GM12878 (cell line): ENCODE measurements at regions not wholly inside any gene's neighbourhood (a gene's known extent, or its start where the extent isn't known, plus 50 kb on each side); places are given as distances from the start of the nearest gene placed in this dataset.
A peak's percentile ranks its signal among the peaks of the same experiment; 100 is the strongest.

Experiments
- ATF2 ChIP-seq: IDR thresholded peaks from 2 replicates; pipeline ENCODE4 v1.6.1; 2012; ENCODE audit warnings: low read length, inconsistent platforms
- BHLHE40 ChIP-seq, 2 experiments: fragments of 450-650 bp in 1 of 2; IDR thresholded peaks; 2 replicates each; pipeline ENCODE4 v1.6.1; 2011 to 2017; ENCODE audit warnings: low read depth in 2 of 2, borderline replicate concordance in 1 of 2, improper control_type of control experiment in 1 of 2, low read length in 1 of 2, mild to moderate bottlenecking in 1 of 2
- CHD1 ChIP-seq: IDR thresholded peaks from 2 replicates; pipeline ENCODE4 v1.6.1; 2012; ENCODE audit warnings: low read depth, low read length, improper control_type of control experiment
- EZH2 ChIP-seq: IDR thresholded peaks from 2 replicates; pipeline ENCODE4 v1.6.1; 2012; ENCODE audit warnings: low read depth, mild to moderate bottlenecking, control low read depth, inconsistent platforms, low read length, borderline replicate concordance; ENCODE audit not compliant: control insufficient read depth
- FOXK2 ChIP-seq: fragments of 450-650 bp; IDR thresholded peaks from 2 replicates; pipeline ENCODE4 v1.6.1; 2017; ENCODE audit warnings: mild to moderate bottlenecking, moderate library complexity
- SIX5 ChIP-seq: IDR thresholded peaks from 2 replicates; pipeline ENCODE4 v1.6.1; 2011; ENCODE audit warnings: mild to moderate bottlenecking, low read depth, low read length, moderate library complexity; ENCODE audit not compliant: severe bottlenecking
- SMAD1 ChIP-seq: fragments of 450-650 bp; IDR thresholded peaks from 2 replicates; pipeline ENCODE4 v1.6.1; 2018; ENCODE audit warnings: mild to moderate bottlenecking, low read depth; ENCODE audit not compliant: partially characterized antibody
- SMC3 ChIP-seq: IDR thresholded peaks from 2 replicates; pipeline ENCODE4 v1.6.1; 2011; ENCODE audit warnings: low read length, improper control_type of control experiment, borderline replicate concordance
- TCF3 ChIP-seq: IDR thresholded peaks from 2 replicates; pipeline ENCODE4 v1.6.1; 2012; ENCODE audit warnings: low read depth, mild to moderate bottlenecking, low read length, borderline replicate concordance; ENCODE audit not compliant: insufficient read depth
- TF ChIP-seq, protein P1 (sequence below): fragments of 450-650 bp; formaldehyde crosslinking; IDR thresholded peaks from 2 replicates; pipeline ENCODE4 v1.4.0; 2022; ENCODE audit warnings: mild to moderate bottlenecking, moderate library complexity
- TF ChIP-seq, protein P2 (sequence below): fragments of 450-650 bp; IDR thresholded peaks from 2 replicates; pipeline ENCODE4 v1.6.1; 2017; ENCODE audit warnings: mild to moderate bottlenecking, moderate library complexity
- TF ChIP-seq, protein P3 (sequence below): fragments of 450-650 bp; IDR thresholded peaks from 2 replicates; pipeline ENCODE4 v1.6.1; 2017; ENCODE audit warnings: mild to moderate bottlenecking, moderate library complexity

DNA sequence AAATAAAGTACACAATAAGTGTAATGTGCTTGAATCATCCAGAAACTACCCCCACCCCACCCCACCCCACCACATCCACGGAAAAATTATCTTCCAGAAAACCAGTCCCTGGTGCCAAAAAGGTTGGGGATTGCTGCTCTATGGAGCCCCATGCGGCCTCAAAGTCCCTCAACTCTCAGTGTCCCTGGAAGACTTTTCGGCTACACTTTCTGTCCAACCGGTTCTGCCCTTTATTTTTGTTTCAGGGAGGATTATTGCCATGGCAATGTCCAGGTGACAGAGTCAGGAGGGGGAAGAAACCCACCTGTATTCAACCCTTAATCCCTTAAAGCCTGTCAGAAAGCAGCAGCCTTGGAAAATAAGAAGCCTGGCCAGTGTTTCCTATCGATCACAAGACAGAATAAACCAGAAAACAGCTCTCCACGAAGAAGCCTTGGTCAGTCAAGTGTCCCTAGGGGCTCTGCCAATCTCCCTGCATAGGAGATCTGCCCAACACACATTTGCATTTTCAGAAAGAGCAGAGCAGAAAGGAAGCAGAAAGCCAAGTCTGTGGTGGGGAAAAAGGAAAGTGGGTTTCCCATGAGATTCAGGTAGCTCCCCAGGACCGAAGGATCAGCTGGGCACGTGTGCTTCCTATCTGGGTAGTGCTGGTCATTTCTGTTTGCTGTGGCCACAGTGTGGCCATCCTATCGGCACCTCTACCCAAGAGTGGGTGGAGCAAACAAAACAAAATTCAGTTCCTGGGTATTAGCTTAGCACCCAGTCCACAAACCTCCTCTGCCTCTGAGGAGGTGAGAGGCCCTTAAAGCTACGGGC is 342.7 kb downstream of the SOX9 start (continued):
- TF ChIP-seq, protein P1, sequence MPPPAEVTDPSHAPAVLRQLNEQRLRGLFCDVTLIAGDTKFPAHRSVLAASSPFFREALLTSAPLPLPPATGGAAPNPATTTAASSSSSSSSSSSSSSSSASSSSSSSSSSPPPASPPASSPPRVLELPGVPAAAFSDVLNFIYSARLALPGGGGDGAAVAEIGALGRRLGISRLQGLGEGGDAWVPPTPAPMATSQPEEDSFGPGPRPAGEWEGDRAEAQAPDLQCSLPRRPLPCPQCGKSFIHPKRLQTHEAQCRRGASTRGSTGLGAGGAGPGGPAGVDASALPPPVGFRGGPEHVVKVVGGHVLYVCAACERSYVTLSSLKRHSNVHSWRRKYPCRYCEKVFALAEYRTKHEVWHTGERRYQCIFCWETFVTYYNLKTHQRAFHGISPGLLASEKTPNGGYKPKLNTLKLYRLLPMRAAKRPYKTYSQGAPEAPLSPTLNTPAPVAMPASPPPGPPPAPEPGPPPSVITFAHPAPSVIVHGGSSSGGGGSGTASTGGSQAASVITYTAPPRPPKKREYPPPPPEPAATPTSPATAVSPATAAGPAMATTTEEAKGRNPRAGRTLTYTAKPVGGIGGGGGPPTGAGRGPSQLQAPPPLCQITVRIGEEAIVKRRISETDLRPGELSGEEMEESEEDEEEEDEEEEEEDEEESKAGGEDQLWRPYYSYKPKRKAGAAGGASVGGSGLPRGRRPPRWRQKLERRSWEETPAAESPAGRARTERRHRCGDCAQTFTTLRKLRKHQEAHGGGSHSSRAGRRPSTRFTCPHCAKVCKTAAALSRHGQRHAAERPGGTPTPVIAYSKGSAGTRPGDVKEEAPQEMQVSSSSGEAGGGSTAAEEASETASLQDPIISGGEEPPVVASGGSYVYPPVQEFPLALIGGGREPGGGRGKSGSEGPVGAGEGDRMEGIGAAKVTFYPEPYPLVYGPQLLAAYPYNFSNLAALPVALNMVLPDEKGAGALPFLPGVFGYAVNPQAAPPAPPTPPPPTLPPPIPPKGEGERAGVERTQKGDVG = no peak
- TF ChIP-seq ATF2 = 0 out of 2 replicates have a peak, but pooled peaks have one; percentile 34
- peak; percentile 43 for TF ChIP-seq SMAD1
- TF ChIP-seq, protein P2, sequence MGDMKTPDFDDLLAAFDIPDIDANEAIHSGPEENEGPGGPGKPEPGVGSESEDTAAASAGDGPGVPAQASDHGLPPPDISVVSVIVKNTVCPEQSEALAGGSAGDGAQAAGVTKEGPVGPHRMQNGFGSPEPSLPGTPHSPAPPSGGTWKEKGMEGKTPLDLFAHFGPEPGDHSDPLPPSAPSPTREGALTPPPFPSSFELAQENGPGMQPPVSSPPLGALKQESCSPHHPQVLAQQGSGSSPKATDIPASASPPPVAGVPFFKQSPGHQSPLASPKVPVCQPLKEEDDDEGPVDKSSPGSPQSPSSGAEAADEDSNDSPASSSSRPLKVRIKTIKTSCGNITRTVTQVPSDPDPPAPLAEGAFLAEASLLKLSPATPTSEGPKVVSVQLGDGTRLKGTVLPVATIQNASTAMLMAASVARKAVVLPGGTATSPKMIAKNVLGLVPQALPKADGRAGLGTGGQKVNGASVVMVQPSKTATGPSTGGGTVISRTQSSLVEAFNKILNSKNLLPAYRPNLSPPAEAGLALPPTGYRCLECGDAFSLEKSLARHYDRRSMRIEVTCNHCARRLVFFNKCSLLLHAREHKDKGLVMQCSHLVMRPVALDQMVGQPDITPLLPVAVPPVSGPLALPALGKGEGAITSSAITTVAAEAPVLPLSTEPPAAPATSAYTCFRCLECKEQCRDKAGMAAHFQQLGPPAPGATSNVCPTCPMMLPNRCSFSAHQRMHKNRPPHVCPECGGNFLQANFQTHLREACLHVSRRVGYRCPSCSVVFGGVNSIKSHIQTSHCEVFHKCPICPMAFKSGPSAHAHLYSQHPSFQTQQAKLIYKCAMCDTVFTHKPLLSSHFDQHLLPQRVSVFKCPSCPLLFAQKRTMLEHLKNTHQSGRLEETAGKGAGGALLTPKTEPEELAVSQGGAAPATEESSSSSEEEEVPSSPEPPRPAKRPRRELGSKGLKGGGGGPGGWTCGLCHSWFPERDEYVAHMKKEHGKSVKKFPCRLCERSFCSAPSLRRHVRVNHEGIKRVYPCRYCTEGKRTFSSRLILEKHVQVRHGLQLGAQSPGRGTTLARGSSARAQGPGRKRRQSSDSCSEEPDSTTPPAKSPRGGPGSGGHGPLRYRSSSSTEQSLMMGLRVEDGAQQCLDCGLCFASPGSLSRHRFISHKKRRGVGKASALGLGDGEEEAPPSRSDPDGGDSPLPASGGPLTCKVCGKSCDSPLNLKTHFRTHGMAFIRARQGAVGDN = peak; percentile 89
- TF ChIP-seq CHD1 = no peak
- TF ChIP-seq, protein P3, sequence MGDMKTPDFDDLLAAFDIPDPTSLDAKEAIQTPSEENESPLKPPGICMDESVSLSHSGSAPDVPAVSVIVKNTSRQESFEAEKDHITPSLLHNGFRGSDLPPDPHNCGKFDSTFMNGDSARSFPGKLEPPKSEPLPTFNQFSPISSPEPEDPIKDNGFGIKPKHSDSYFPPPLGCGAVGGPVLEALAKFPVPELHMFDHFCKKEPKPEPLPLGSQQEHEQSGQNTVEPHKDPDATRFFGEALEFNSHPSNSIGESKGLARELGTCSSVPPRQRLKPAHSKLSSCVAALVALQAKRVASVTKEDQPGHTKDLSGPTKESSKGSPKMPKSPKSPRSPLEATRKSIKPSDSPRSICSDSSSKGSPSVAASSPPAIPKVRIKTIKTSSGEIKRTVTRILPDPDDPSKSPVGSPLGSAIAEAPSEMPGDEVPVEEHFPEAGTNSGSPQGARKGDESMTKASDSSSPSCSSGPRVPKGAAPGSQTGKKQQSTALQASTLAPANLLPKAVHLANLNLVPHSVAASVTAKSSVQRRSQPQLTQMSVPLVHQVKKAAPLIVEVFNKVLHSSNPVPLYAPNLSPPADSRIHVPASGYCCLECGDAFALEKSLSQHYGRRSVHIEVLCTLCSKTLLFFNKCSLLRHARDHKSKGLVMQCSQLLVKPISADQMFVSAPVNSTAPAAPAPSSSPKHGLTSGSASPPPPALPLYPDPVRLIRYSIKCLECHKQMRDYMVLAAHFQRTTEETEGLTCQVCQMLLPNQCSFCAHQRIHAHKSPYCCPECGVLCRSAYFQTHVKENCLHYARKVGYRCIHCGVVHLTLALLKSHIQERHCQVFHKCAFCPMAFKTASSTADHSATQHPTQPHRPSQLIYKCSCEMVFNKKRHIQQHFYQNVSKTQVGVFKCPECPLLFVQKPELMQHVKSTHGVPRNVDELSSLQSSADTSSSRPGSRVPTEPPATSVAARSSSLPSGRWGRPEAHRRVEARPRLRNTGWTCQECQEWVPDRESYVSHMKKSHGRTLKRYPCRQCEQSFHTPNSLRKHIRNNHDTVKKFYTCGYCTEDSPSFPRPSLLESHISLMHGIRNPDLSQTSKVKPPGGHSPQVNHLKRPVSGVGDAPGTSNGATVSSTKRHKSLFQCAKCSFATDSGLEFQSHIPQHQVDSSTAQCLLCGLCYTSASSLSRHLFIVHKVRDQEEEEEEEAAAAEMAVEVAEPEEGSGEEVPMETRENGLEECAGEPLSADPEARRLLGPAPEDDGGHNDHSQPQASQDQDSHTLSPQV = peak; percentile 81
- TF ChIP-seq TCF3 = no peak
- no peak for TF ChIP-seq EZH2
- no peak for TF ChIP-seq FOXK2
- no peak for TF ChIP-seq SMC3
- peak; percentile 94 to 95 for TF ChIP-seq BHLHE40 (IDR thresholded peaks at IDR 0.05; ENCODE audit: borderline replicate concordance in 1 of 2, low read depth in 2 of 2, low read length in 1 of 2)
- no peak for TF ChIP-seq SIX5
